T-helper 9 cell (primary cell): ENCODE measurements at regions not wholly inside any gene's neighbourhood (a gene's known extent, or its start where the extent isn't known, plus 50 kb on each side); places are given as distances from the start of the nearest gene placed in this dataset.

ENCODE experiments used
- DNase-seq: peaks from one replicate; pipeline ENCODE4 v3.0.0-alpha.2; 2020

- no peak for DNase-seq
Measured at GRCh38 chr1:222358100-222358499, 189.8 kb downstream of the HHIPL2 start.

- DNase-seq = no peak
Measured at GRCh38 chr1:222357252-222357651, 190.7 kb downstream of the HHIPL2 start.

GRCh38 chr1:222347627-222348026 lies 200.3 kb downstream of the HHIPL2 start:
- no peak for DNase-seq

GRCh38 chr1:222346955-222347354 lies 200.9 kb downstream of the HHIPL2 start:
- DNase-seq = no peak

GRCh38 chr1:222339376-222339947 lies 208.4 kb downstream of the HHIPL2 start:
- DNase-seq = no peak

- DNase-seq = no peak
Measured at GRCh38 chr1:222335586-222335985, 212.3 kb downstream of the HHIPL2 start.

GRCh38 chr1:222334026-222334680 lies 213.8 kb downstream of the HHIPL2 start:
- DNase-seq = no peak

GRCh38 chr1:222331765-222332164 lies 216.1 kb downstream of the HHIPL2 start:
- no peak for DNase-seq

GRCh38 chr1:222331340-222331739 lies 216.6 kb downstream of the HHIPL2 start:
- no peak for DNase-seq

- no peak for DNase-seq
Measured at GRCh38 chr1:222329493-222330045, 218.3 kb downstream of the HHIPL2 start.

GRCh38 chr1:222326710-222327036 lies 221.2 kb downstream of the HHIPL2 start:
- no peak for DNase-seq

- DNase-seq = no peak
Measured at GRCh38 chr1:222326006-222326709, 221.7 kb downstream of the HHIPL2 start.

GRCh38 chr1:222325506-222325905 lies 222.4 kb downstream of the HHIPL2 start:
- DNase-seq = no peak

GRCh38 chr1:222314839-222315238 lies 233.1 kb downstream of the HHIPL2 start:
- DNase-seq = no peak

- DNase-seq = peak; percentile 3
Measured at GRCh38 chr1:222310836-222311235, 237.1 kb downstream of the HHIPL2 start.

GRCh38 chr1:222307621-222308020 lies 240.3 kb downstream of the HHIPL2 start:
- DNase-seq = no peak

GRCh38 chr1:222306512-222306911 lies 241.4 kb downstream of the HHIPL2 start:
- DNase-seq = no peak

- no peak for DNase-seq
Measured at GRCh38 chr1:222306011-222306410, 241.9 kb downstream of the HHIPL2 start.

- no peak for DNase-seq
Measured at GRCh38 chr1:222301652-222302051, 246.3 kb downstream of the HHIPL2 start.

GRCh38 chr1:222299524-222299923 lies 248.4 kb downstream of the HHIPL2 start:
- no peak for DNase-seq

GRCh38 chr1:222290866-222291265 lies 257.0 kb downstream of the HHIPL2 start:
- no peak for DNase-seq

- DNase-seq = no peak
Measured at GRCh38 chr1:222288053-222288452, 259.9 kb downstream of the HHIPL2 start.

- no peak for DNase-seq
Measured at GRCh38 chr1:222286011-222286410, 261.9 kb downstream of the HHIPL2 start.

GRCh38 chr1:222285526-222285925 lies 262.4 kb downstream of the HHIPL2 start:
- no peak for DNase-seq
